ENCODE measurements at regions not wholly inside any gene's neighbourhood (a gene's known extent, or its start where the extent isn't known, plus 50 kb on each side); places are given as distances from the start of the nearest gene placed in this dataset.

DNA sequence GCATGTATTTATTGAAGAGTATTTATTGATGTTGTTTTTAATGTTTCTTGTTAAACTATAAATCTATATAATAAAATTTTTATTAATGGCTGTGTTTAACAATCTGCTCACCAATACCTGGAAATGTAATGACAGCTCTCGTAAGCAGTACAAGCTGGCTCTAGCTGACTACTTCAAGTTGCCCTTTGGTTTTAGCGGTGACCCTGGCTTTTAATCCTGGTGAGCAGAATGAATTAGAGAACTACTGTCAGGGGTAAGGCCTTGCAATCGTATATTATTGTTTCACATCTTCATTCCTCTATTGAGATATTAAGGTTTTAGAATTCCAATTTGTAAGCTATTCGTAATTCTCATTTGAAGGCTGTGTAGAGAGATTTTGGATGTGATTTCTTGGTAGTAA lies 372.2 kb downstream of the METTL15 start:
- Histone ChIP-seq H3K4me3 (ENCODE audit: low read depth, low read length) (no peak overlapping the region), H3K4me1 (ENCODE audit: control insufficient read depth, insufficient read depth, low read length) (no peaks in the 10 kb centered on the region), H3K9me3 (ENCODE audit: control insufficient read depth, insufficient read depth, low read depth, low read length) (no peaks in the 10 kb centered on the region), H3K27ac (ENCODE audit: extremely low read depth, low read depth, low read length) (no peak overlapping the region), H3K36me3 (ENCODE audit: control insufficient read depth in 2 of 2, insufficient read depth in 1 of 2, low read length in 2 of 2) (no peaks in the 10 kb centered on the region)
- TF ChIP-seq ZNF785 (tag by site-specific recombination; IDR thresholded peaks at IDR 0.05) (no peak), YY2 (tag by site-specific recombination; IDR thresholded peaks at IDR 0.05) (no peak), KLF16 (tag by site-specific recombination; IDR thresholded peaks at IDR 0.05) (no peak), ZFP41 (tag by site-specific recombination; IDR thresholded peaks at IDR 0.05; ENCODE audit: borderline replicate concordance) (no peak), ZNF324 (tag by site-specific recombination; IDR thresholded peaks at IDR 0.05) (no peak), ZNF248 (tag by site-specific recombination; IDR thresholded peaks at IDR 0.05) (no peak)
- TF ChIP-seq, protein P1, sequence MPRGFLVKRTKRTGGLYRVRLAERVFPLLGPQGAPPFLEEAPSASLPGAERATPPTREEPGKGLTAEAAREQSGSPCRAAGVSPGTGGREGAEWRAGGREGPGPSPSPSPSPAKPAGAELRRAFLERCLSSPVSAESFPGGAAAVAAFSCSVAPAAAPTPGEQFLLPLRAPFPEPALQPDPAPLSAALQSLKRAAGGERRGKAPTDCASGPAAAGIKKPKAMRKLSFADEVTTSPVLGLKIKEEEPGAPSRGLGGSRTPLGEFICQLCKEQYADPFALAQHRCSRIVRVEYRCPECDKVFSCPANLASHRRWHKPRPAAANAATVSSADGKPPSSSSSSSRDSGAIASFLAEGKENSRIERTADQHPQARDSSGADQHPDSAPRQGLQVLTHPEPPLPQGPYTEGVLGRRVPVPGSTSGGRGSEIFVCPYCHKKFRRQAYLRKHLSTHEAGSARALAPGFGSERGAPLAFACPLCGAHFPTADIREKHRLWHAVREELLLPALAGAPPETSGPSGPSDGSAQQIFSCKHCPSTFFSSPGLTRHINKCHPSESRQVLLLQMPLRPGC (tag by site-specific recombination; IDR thresholded peaks at IDR 0.05), result no peak
- TF ChIP-seq, protein P2, sequence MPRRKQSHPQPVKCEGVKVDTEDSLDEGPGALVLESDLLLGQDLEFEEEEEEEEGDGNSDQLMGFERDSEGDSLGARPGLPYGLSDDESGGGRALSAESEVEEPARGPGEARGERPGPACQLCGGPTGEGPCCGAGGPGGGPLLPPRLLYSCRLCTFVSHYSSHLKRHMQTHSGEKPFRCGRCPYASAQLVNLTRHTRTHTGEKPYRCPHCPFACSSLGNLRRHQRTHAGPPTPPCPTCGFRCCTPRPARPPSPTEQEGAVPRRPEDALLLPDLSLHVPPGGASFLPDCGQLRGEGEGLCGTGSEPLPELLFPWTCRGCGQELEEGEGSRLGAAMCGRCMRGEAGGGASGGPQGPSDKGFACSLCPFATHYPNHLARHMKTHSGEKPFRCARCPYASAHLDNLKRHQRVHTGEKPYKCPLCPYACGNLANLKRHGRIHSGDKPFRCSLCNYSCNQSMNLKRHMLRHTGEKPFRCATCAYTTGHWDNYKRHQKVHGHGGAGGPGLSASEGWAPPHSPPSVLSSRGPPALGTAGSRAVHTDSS (tag by site-specific recombination; IDR thresholded peaks at IDR 0.05), result no peak
- TF ChIP-seq, protein P3, sequence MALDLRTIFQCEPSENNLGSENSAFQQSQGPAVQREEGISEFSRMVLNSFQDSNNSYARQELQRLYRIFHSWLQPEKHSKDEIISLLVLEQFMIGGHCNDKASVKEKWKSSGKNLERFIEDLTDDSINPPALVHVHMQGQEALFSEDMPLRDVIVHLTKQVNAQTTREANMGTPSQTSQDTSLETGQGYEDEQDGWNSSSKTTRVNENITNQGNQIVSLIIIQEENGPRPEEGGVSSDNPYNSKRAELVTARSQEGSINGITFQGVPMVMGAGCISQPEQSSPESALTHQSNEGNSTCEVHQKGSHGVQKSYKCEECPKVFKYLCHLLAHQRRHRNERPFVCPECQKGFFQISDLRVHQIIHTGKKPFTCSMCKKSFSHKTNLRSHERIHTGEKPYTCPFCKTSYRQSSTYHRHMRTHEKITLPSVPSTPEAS (tag by site-specific recombination; IDR thresholded peaks at IDR 0.05), result no peak
- ChIA-PET CTCF (interaction anchor here (0.5 kb wide), 1 partner anchor 27 kb away, joined by 3 read pairs; no protein-coding TSS in a partner anchor), POLR2A (no interaction called here)

DNA sequence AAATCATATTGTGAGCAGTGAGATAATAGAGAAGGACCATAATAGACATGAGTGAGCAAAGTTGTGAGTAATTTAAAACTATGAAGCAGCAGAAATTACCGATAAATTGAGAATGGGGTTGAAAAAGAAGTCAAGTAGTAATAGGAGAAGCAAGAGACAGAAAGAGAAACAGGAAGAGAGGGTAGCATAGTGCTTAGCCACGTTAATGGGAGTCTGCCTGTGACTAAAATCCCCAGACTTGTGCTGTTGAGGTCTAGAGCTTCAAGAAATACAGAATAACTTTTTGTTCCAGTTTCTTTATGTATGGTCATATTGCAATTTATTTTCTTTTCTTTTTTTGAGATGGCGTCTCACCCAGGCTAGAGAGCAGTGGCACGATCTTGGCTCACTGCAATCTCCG lies 368.7 kb downstream of the METTL15 start:
- CTCF ChIA-PET, result no interaction called here
- Histone ChIP-seq H3K4me3 (ENCODE audit: low read depth, low read length) (no peak overlapping the region), H3K36me3 (ENCODE audit: control insufficient read depth in 2 of 2, insufficient read depth in 1 of 2, low read length in 2 of 2) (no peaks in the 10 kb centered on the region), H3K4me1 (ENCODE audit: control insufficient read depth, insufficient read depth, low read length) (no peaks in the 10 kb centered on the region), H3K27ac (ENCODE audit: extremely low read depth, low read depth, low read length) (no peak overlapping the region), H3K9me3 (ENCODE audit: control insufficient read depth, insufficient read depth, low read depth, low read length) (no peaks in the 10 kb centered on the region)
- POLR2A ChIA-PET, result no interaction called here
- TF ChIP-seq ZNF248 (tag by site-specific recombination; IDR thresholded peaks at IDR 0.05) (no peak), KLF7 (tag by site-specific recombination; IDR thresholded peaks at IDR 0.05; ENCODE audit: borderline replicate concordance) (no peak), ZNF10 (tag by site-specific recombination; IDR thresholded peaks at IDR 0.05) (no peak), ZBTB48 (tag by site-specific recombination; IDR thresholded peaks at IDR 0.05) (no peak)
- TF ChIP-seq, protein P4, sequence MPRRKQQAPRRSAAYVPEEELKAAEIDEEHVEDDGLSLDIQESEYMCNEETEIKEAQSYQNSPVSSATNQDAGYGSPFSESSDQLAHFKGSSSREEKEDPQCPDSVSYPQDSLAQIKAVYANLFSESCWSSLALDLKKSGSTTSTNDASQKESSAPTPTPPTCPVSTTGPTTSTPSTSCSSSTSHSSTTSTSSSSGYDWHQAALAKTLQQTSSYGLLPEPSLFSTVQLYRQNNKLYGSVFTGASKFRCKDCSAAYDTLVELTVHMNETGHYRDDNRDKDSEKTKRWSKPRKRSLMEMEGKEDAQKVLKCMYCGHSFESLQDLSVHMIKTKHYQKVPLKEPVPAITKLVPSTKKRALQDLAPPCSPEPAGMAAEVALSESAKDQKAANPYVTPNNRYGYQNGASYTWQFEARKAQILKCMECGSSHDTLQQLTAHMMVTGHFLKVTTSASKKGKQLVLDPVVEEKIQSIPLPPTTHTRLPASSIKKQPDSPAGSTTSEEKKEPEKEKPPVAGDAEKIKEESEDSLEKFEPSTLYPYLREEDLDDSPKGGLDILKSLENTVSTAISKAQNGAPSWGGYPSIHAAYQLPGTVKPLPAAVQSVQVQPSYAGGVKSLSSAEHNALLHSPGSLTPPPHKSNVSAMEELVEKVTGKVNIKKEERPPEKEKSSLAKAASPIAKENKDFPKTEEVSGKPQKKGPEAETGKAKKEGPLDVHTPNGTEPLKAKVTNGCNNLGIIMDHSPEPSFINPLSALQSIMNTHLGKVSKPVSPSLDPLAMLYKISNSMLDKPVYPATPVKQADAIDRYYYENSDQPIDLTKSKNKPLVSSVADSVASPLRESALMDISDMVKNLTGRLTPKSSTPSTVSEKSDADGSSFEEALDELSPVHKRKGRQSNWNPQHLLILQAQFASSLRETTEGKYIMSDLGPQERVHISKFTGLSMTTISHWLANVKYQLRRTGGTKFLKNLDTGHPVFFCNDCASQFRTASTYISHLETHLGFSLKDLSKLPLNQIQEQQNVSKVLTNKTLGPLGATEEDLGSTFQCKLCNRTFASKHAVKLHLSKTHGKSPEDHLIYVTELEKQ (tag by site-specific recombination; IDR thresholded peaks at IDR 0.05; ENCODE audit: borderline replicate concordance), result no peak
- TF ChIP-seq, protein P3 (tag by site-specific recombination; IDR thresholded peaks at IDR 0.05), result no peak
- TF ChIP-seq, protein P5, sequence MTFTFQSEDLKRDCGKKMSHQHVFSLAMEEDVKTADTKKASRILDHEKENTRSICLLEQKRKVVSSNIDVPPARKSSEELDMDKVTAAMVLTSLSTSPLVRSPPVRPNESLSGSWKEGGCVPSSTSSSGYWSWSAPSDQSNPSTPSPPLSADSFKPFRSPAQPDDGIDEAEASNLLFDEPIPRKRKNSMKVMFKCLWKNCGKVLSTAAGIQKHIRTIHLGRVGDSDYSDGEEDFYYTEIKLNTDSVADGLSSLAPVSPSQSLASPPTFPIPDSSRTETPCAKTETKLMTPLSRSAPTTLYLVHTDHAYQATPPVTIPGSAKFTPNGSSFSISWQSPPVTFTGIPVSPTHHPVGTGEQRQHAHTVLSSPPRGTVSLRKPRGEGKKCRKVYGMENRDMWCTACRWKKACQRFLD (tag by site-specific recombination; IDR thresholded peaks at IDR 0.05), result no peak
- TF ChIP-seq, protein P6, sequence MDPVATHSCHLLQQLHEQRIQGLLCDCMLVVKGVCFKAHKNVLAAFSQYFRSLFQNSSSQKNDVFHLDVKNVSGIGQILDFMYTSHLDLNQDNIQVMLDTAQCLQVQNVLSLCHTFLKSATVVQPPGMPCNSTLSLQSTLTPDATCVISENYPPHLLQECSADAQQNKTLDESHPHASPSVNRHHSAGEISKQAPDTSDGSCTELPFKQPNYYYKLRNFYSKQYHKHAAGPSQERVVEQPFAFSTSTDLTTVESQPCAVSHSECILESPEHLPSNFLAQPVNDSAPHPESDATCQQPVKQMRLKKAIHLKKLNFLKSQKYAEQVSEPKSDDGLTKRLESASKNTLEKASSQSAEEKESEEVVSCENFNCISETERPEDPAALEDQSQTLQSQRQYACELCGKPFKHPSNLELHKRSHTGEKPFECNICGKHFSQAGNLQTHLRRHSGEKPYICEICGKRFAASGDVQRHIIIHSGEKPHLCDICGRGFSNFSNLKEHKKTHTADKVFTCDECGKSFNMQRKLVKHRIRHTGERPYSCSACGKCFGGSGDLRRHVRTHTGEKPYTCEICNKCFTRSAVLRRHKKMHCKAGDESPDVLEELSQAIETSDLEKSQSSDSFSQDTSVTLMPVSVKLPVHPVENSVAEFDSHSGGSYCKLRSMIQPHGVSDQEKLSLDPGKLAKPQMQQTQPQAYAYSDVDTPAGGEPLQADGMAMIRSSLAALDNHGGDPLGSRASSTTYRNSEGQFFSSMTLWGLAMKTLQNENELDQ (tag by site-specific recombination; IDR thresholded peaks at IDR 0.05; ENCODE audit: low read depth), result no peak
